Fibroblast of skin of right quadriceps (primary cell): ENCODE measurements at regions not wholly inside any gene's neighbourhood (a gene's known extent, or its start where the extent isn't known, plus 50 kb on each side); places are given as distances from the start of the nearest gene placed in this dataset.

Experiments used
- DNase-seq: peaks from one replicate; pipeline ENCODE4 v3.0.0-alpha.2; 2013

- DNase-seq, result no peak
Measured at GRCh38 chr11:80819271-80819670, 1378.4 kb upstream of the TENM4 start.

DNA sequence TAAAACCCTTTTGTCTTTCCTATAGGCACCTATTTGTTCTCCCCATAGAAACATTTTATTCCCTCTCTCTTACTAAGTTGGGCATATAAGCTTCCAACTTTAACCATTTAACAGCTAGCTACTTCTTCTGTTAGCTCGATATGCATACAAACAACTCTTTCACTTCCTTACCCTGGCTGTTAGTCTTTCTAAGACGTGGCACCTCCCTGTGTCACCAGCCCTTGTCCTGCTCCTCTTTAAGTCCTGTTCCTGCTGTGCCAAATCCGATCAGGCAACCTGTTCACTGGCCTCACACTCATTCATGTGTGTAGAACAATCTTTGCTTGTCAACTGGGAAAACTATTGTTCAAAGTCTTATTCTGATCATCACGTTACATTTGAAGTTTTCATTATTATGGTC lies 1376.1 kb upstream of the TENM4 start:
- no peak for DNase-seq

DNA sequence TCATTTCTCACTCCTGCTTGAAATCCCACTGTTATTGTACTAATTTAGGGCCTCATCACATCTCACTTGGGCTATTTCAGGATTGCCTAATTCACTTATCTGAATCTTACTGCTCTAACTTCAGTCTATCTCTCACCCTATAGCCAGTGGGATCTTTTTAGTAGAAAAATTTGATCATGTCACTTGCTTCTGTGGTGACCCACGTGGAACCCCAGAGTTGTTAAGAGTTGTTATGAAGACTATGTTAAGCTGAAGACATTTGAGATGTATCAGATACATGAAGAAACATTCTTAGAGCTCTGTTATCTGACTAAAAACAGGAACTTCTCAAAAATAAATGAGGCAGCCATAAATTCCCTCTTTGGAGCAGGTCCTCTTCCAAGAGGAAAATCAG lies 1375.6 kb upstream of the TENM4 start:
- no peak for DNase-seq

DNA sequence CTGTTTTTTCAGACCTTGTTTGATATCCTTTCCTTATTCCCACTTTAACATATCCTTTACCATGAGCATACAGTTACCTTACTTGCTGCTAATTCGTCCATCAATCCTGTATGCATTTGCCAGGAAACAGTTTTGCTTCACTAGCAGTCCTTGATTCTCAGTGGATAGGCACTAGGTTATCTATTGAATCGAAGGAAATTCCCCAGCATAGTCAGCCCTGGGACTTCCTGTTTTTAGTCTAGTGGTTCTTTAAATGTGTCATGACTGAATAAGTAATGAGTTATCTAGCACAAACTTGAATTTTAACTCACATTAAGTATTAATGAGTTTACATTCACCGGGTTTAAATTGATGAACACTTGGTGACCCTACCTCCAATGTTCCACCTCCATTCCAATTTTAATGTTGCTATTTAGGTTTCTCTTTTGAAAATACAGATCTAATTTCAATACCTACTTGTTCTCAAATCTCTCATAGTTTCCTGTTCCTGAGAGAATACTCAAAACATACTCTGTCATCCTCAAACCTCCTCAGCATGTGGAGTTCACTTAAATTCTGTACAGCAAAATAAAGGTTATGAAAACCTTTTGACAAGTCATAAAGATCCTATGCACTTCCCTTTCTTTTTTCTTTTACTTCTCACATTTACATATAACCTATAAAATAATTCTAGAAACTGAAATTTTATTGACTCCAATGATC lies 1375.1 kb upstream of the TENM4 start:
- DNase-seq, result no peak

GRCh38 chr11:80814813-80815212 lies 1374.0 kb upstream of the TENM4 start:
- no peak for DNase-seq

DNA sequence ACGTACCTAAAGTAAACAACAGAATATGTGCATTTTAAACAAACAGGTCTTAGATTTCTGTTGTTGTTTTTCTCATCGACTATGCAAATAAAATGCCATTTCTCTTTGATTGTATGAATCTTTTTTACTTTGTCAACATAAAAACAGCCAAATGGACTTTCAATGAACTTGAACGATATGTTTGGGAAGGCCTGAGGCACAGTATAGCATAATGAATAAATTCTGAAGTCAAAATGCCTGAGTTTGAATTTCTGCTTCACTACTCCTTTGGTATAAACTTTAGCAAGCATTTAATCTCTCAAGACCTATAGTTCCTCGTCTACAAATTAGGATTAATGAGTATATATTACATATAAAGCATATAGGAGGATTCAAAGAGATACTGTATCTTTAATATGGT lies 1369.9 kb upstream of the TENM4 start:
- no peak for DNase-seq

GRCh38 chr11:80798174-80798573 lies 1357.3 kb upstream of the TENM4 start:
- no peak for DNase-seq

DNA sequence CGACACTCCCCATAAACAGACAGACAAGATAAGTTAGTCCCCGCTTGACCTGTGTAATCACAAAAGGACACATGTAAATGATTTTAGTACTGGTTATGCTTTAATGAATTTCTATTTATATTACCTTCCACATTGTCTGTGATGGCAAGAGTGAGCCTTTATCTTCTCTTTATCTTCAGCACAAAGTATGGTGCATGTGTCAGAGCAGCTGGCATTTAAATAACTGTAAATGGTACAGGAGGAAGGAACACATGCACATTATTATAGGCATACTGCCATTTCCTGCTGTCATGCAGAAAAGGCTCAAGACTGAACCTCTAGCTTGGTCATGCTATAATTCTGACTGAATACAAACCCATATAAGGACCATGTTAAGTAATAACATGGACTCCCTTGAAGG lies 1342.7 kb upstream of the TENM4 start:
- no peak for DNase-seq

DNA sequence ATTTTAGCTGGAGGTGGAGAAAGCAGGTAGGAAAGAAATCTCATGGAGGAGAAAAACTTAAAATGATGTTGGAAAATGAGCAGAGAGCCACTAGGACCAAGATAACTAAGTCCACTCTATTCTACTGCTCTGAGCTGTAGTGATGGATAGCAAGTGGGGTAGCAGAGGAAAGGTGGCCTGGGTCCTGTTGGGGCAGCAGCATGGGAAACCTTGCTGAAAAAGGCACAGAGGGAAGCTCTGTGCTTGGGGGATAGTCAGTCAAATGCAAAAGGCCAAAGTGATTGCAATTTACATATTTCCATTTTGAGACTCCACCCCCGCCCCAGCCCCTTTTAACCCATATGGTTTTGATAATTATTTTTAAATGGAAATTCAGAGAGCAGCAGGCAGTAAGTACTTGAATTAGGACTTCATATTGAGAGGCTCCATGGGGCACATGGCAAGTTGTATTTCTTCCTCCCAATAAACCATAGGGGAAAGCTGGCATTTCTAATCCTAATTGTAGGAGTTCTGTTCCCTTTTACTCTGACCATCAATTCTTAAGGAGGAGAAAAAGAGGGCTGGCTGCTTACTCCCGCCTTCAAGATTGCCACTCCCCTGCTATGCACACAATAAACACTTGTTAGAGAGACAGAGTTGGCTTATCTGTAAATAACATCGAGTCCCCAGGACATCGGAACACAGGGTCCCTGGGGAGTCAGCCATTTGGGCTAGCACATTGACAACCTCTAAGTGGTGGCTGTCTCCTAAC lies 1341.5 kb upstream of the TENM4 start:
- no peak for DNase-seq

DNA sequence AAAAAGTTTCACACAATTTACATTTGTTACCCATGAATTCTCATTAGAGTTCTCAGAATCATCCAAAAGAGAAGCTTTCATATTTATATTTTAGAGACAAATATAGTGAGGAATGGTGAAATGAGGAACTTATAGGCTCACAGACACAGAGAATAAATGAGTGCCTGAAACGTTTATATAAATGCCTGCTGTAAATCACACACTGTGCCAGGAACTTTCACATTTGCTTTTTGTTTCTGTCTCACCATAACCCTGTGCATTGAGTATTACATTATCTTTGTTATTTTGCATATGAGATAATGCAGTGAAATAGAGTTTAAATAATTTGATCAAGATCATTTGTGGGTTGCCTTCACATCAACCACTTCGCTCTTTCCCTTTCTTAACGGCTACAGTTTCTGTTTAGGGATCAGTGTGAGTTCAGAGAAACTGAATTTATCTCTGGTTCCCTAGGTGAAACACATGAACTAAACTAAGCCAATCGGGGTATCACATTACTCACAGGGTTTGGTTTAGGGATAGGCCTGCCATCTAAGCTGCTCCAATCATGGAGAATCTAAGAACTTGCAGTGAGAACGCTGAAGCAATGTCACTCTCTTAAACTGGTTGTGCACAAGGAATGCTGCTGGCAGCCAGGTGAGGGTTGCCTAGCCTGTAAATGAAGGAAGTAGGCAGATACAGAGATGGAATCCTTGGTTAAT lies 1339.2 kb upstream of the TENM4 start:
- DNase-seq, result no peak

DNA sequence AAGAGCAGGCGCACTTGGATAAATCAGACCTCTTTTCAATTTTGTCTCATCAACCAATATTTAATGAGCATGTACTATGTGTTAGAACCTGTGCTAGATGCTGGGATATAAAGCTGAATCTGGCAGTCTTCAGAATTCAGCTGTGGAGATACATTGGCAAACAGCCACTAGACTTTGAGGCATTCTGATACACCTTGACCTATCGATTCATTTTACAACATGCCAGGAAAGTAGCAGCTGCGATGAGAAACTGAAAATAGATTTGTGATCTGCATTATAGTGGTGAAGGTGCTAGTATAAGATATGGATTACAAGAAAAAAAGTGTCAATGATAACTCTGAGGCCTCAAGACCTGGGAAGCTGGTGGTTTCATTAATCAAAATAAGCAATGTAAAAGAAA lies 1338.1 kb upstream of the TENM4 start:
- no peak for DNase-seq

DNA sequence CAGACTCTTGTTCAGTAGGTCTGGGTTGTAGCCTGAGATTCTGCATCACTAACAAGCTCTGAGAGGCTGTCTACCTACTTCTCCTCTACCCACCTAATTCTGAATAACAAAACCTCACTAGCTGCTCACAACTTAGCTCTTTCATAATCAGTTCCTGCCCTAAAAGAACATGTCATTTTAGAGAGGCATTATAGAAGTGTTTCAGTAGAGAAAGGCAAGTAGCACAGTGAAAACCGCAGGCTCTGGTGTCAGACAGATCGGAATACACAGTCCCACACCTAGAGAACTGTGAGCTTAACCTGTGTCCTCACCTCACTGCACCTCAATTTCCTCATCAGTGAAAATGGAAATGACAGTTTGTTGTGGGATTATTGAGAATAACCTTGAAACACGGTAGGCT lies 1337.6 kb upstream of the TENM4 start:
- DNase-seq, result no peak

- no peak for DNase-seq
Measured at GRCh38 chr11:80773919-80774318, 1333.1 kb upstream of the TENM4 start.

DNA sequence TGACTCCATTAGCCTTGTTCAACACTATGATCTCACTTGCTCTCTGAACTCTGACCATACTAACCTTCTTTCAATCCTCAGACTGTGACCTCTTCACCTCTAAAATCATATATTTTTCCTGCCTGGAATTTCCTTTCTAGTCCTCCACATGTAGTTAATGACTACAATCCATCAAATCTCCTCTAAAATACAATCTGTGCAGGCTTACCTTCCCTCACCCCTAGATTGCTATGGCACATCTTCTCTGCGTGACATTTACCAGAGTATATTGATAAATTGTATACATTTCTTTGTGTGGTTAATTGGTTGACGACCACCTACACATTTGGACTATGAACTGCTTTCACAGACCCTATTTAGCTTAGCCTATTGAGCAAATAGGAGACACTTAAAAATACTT lies 1330.2 kb upstream of the TENM4 start:
- DNase-seq, result no peak

DNA sequence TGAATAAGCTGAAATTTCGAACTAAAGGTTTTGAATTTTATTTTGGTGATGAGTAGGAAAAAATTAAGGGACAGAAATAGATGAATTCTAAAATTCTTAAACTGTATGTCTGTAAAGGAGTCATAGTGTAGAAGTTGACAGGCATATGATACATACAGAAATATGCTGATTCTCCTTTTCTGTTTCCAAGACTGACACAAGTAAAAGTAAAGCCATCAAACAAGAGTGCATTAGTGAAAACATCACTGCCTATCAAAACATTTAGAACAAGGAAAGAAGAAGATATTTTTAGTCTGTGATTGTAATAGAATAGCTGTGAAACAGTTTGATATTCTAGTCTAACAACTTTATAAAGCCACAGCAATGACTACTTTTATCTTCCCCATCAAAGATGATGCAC lies 1318.0 kb upstream of the TENM4 start:
- DNase-seq, result no peak

DNA sequence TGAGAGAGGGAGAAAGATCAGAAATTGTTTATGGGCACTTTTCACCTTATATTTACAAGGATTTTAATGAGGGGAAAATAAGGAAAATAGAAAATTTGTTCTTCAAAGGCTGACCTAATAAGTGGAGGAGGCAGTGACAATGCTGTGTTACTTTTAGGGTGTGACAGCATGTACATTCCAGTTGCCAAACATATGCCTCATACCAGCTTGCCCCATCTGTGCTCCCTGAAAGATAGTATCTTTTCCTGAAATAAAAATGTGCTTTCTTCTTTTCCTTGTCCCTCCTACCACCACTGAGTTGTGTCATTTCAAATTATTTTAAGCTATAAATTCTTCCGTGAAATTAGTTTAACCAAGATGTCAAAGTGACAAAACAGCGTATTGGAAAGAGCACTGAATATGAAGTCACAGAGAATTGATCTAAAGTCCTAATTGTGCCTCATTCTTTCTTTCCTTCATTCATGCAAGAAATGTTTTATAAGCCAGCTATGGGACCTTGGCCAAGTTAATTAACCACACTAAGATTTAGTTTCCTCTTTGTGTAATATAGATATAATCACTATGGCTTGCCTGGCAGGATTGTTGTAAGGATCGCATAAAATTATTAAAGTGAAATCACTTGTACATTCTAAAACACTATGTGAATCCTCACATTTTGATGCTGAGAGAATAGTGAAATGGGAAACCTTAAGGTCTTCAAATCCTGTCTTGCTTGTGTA lies 1307.5 kb upstream of the TENM4 start:
- DNase-seq, result no peak

DNA sequence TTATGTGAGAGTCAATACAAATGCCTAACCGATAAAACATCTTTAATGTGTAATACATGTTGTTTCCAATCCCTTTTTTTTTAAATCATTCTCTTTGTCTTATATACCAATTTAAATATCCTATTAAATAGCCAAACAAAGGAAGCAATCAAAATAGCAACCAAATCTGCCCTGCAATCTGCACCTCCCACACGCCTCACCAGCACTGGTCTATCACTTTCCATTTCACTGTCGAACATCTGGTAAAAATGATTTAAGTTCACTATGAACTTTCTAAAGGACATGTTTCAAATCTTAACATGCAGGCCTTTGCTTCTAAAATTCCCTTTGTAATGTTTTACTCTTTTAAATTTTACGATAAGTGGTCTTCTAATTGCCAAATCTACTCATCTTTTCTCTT lies 1305.5 kb upstream of the TENM4 start:
- no peak for DNase-seq

DNA sequence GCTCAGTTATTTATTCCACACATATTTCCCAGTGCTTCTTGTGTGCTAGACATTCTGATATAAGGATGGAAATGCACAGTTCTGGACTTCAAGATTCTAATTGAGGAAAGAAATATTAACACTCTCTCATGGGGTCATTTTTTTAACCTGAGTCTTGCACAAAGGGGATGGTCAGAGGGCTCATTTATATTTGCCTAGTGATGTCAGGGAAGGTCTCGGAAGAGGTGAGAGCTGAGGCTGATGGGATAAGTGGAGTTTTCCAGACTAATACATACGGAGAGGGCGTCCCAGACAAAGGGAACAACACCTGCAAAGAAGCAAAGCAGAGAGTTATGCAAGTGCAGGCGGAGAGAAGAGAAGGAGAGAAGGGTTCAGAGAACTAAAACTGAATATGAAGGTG lies 1304.6 kb upstream of the TENM4 start:
- no peak for DNase-seq

DNA sequence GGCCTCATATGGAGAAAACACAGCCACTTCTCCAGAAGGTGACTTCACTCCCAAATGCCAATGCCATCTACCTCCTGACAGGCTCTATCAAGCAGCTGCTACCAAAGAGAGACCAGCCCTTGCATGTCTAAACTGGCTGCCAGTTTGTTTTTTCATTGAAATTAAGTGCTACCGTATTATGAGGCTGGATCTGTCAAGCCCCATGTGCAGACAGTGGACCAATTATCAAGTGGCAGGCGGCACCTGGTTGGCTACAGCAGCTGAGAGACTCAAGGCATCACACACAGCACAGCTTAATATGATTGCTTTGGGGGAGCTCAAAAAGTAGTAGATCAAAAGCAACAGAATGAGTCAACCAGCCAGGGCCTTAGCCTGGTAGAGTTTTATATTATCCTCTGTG lies 1293.0 kb upstream of the TENM4 start:
- no peak for DNase-seq

GRCh38 chr11:80733361-80733760 lies 1292.5 kb upstream of the TENM4 start:
- DNase-seq, result no peak

DNA sequence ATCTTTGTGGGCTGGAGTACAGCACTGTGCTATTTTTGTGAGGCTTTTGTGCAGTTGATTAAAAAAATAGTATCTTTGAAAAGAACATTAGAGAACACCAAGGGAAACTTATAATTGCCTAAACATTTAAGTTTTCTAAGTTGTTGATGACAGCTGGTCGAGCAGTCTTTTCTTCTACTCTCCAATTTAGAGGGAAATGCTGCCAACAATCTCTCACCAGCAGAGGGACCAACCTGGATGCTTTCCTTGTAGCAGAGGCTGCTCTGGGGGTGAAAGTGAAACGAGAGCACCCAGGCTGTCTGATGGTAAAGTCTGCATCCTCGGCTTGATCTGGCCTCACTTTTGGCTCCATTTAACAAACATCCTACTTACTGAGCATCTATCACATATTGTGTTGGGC lies 1286.5 kb upstream of the TENM4 start:
- peak; percentile 3 for DNase-seq

DNA sequence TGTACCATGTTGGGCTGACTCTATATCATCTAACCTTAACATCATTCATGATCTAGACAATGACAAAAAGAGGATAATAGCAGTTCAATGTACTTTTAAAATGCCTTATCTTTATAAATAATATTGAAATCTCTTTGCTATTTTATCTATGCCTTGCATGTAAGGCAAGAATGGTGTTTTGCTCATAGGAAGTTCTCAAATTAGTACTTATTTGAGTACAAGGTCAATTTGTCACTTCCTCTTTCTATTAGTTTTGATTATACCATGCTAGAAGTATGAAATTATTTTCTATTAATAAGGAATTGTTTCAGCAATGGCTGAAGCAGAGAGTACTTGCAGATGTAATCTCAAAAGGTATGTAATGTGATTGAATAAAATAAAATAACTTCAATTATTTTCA lies 1285.4 kb upstream of the TENM4 start:
- DNase-seq, result no peak

DNA sequence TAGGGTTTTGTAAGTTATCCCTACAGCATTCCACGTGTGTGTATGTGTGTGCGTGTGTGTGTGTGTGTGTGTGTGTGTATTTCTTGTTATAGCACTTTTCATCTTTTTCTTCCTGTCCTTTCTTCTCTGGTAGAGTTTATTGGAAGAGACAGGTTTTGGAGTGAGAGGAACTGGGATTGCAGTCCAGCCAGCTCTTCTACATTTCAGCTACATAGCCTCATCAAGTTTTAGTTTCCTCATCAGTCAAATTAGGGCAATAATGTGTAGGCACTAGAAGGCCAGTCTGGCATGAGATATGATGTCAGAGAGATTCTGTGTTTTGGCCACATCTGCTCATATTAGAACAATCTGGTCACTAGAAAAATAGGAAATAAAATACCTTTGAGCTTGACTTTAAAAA lies 1283.5 kb upstream of the TENM4 start:
- DNase-seq, result no peak

GRCh38 chr11:80722629-80723028 lies 1281.8 kb upstream of the TENM4 start:
- DNase-seq, result peak; percentile 40
